Esophagus squamous epithelium (tissue), 5 donors: ENCODE measurements at regions not wholly inside any gene's neighbourhood (a gene's known extent, or its start where the extent isn't known, plus 50 kb on each side); places are given as distances from the start of the nearest gene placed in this dataset.
A peak's percentile ranks its signal among the peaks of the same experiment; 100 is the strongest.

Experiments
- DNase-seq: peaks from one replicate; lab custom pipeline; 2025; lab: John Stamatoyannopoulos, UW
- H3K27ac ChIP-seq, 4 donors: fragments of 200-600 bp; sonication (generic); one replicate each; pipeline ENCODE4 v1.5.1; 2016 to 2019; ENCODE audit warnings: mild to moderate bottlenecking in 1 of 4
- H3K27me3 ChIP-seq, 4 donors: fragments of 200-600 bp; sonication (generic); 1 replicate in 3 of 4; 2 replicates in 1 of 4; pipeline versions ENCODE4 v1.5.1 to v1.6.0; 2017 to 2021; ENCODE audit warnings: antibody characterized with exemption in 1 of 4
- H3K36me3 ChIP-seq, 3 donors: fragments of 200-600 bp; sonication (generic); one replicate each; pipeline ENCODE4 v1.5.1; 2016 to 2019
- H3K4me1 ChIP-seq, 3 donors: fragments of 200-600 bp; sonication (generic); one replicate each; pipeline ENCODE4 v1.5.1; 2017 to 2019
- H3K4me3 ChIP-seq, 4 donors: fragments of 200-600 bp; sonication (generic); 1 replicate in 3 of 4; 2 replicates in 1 of 4; pipeline ENCODE4 v1.5.1; 2016 to 2019; ENCODE audit warnings: mild to moderate bottlenecking in 2 of 4, moderate library complexity in 1 of 4
- H3K9me3 ChIP-seq, 3 donors: fragments of 200-600 bp; sonication (generic); one replicate each; pipeline ENCODE4 v1.5.1; 2016 to 2019
- CTCF ChIP-seq, 6 experiments: fragments of 450-650 bp in 4 of 6; fragments of 200-600 bp in 2 of 6; sonication (generic) in 2 of 6; IDR thresholded peaks; one replicate each; pipeline ENCODE4 v1.5.1; 2016 to 2019; ENCODE audit warnings: antibody characterized with exemption in 6 of 6, mild to moderate bottlenecking in 4 of 6, moderate library complexity in 4 of 6
- POLR2A ChIP-seq, 4 donors: fragments of 450-650 bp; IDR thresholded peaks; one replicate each; pipeline ENCODE4 v1.6.1; 2017; ENCODE audit warnings: antibody characterized with exemption in 4 of 4, mild to moderate bottlenecking in 4 of 4, moderate library complexity in 3 of 4
- WGBS, 2 donors: methylation state at CpG; one replicate each; pipeline ENCODE4 v1.1.5; 2018; 5-methylcytosine and 5-hydroxymethylcytosine counted together
- intact Hi-C: fragments of 100-400 bp; cut with DNase I; formaldehyde crosslinking; loops from one replicate; pipeline ENCODE4 v1.15.0; 2022
- donor health status: DM: yes; HTN: yes; CAD: no.

GRCh38 chr3:56916716-56917360, 115.1 kb upstream of the ARHGEF3 start:
- H3K4me1 ChIP-seq = peaks cover 0 to 26% (median 5%) of the 10 kb centered on the region in 3 donors
- no peak for DNase-seq
- H3K27ac ChIP-seq = peak overlapping the region in 3 of 4 donors; percentile 42 to 74 (median 73)
- 37 to 62% methylated on average over 4 of the region's 4 CpGs for WGBS, 2 donors
- intact Hi-C loops = no loop called here
- H3K36me3 ChIP-seq = no peaks in the 10 kb centered on the region
- no peaks in the 10 kb centered on the region for H3K9me3 ChIP-seq
- H3K4me3 ChIP-seq = peak overlapping the region in 2 of 4 donors; percentile 38 to 54
- no peak for TF ChIP-seq POLR2A (IDR thresholded peaks at IDR 0.05)
- no peak for TF ChIP-seq CTCF (IDR thresholded peaks at IDR 0.05)
- H3K27me3 ChIP-seq = no peaks in the 10 kb centered on the region

- peaks cover 0 to 18% (median 5%) of the 10 kb centered on the region in 3 donors for H3K4me1 ChIP-seq
- H3K36me3 ChIP-seq = no peaks in the 10 kb centered on the region
- H3K27me3 ChIP-seq = no peaks in the 10 kb centered on the region
- DNase-seq = no peak
- intact Hi-C loops = no loop called here
- TF ChIP-seq POLR2A (IDR thresholded peaks at IDR 0.05) = peak in 1 of 4 donors; percentile 17
- TF ChIP-seq CTCF (IDR thresholded peaks at IDR 0.05) = peak in 1 of 6 experiments; percentile 10
- 52 to 78% methylated on average over 6 to 7 of the region's 16 CpGs for WGBS, 2 donors
- peak overlapping the region; percentile 10 to 54 (median 32) for H3K4me3 ChIP-seq
- no peaks in the 10 kb centered on the region for H3K9me3 ChIP-seq
- H3K27ac ChIP-seq = peak overlapping the region; percentile 42 to 74 (median 60)
Observed at GRCh38 chr3:56915966-56916586, 114.3 kb upstream of the ARHGEF3 start.

- peak overlapping the region in 1 of 4 donors; percentile 19 for H3K27ac ChIP-seq
- H3K4me3 ChIP-seq = no peak overlapping the region
- no peaks in the 10 kb centered on the region for H3K27me3 ChIP-seq
- 42 to 50% methylated on average over 3 of the region's 3 CpGs for WGBS, 2 donors
- peaks cover 0 to 17% (median 5%) of the 10 kb centered on the region in 3 donors for H3K4me1 ChIP-seq
- intact Hi-C loops = no loop called here
- TF ChIP-seq CTCF (IDR thresholded peaks at IDR 0.05) (no peak), POLR2A (IDR thresholded peaks at IDR 0.05) (no peak)
- H3K9me3 ChIP-seq = no peaks in the 10 kb centered on the region
- DNase-seq = no peak
- H3K36me3 ChIP-seq = peaks cover 0 to 7% (median 0%) of the 10 kb centered on the region in 3 donors
Observed at GRCh38 chr3:56914646-56915045, 112.9 kb upstream of the ARHGEF3 start.

GRCh38 chr3:56911363-56911762, 109.6 kb upstream of the ARHGEF3 start:
- Histone ChIP-seq H3K27me3 (no peaks in the 10 kb centered on the region), H3K4me3 (no peak overlapping the region), H3K36me3 (peaks cover 0 to 12% (median 0%) of the 10 kb centered on the region in 3 donors), H3K9me3 (no peaks in the 10 kb centered on the region), H3K4me1 (no peaks in the 10 kb centered on the region), H3K27ac (peak overlapping the region in 1 of 4 donors; percentile 30)
- WGBS, 2 donors = 72 to 81% methylated on average over 7 to 8 of the region's 8 CpGs
- TF ChIP-seq CTCF (IDR thresholded peaks at IDR 0.05) (no peak), POLR2A (IDR thresholded peaks at IDR 0.05) (no peak)
- intact Hi-C loops = no loop called here
- DNase-seq = no peak

- intact Hi-C loops = no loop called here
- TF ChIP-seq POLR2A (IDR thresholded peaks at IDR 0.05) (no peak), CTCF (IDR thresholded peaks at IDR 0.05) (no peak)
- Histone ChIP-seq H3K4me3 (no peak overlapping the region), H3K27ac (no peak overlapping the region), H3K36me3 (peaks cover 0 to 12% (median 0%) of the 10 kb centered on the region in 3 donors), H3K4me1 (no peaks in the 10 kb centered on the region), H3K27me3 (no peaks in the 10 kb centered on the region), H3K9me3 (no peaks in the 10 kb centered on the region)
- DNase-seq = no peak
- 93 to 96% methylated on average over 6 of the region's 6 CpGs for WGBS, 2 donors
Observed at GRCh38 chr3:56909349-56909748, 107.6 kb upstream of the ARHGEF3 start.
